GM12891 (cell line): ENCODE measurements at regions not wholly inside any gene's neighbourhood (a gene's known extent, or its start where the extent isn't known, plus 50 kb on each side); places are given as distances from the start of the nearest gene placed in this dataset.

Source experiments
- PAX5 ChIP-seq: IDR thresholded peaks from 2 replicates; pipeline ENCODE4 v1.6.1; 2011; ENCODE audit warnings: low read length, moderate library complexity, mild to moderate bottlenecking; ENCODE audit not compliant: insufficient read depth, severe bottlenecking
- POLR2AphosphoS5 ChIP-seq: IDR thresholded peaks from 2 replicates; pipeline ENCODE4 v1.6.1; 2011; ENCODE audit warnings: low read depth, low read length, control low read depth

DNA sequence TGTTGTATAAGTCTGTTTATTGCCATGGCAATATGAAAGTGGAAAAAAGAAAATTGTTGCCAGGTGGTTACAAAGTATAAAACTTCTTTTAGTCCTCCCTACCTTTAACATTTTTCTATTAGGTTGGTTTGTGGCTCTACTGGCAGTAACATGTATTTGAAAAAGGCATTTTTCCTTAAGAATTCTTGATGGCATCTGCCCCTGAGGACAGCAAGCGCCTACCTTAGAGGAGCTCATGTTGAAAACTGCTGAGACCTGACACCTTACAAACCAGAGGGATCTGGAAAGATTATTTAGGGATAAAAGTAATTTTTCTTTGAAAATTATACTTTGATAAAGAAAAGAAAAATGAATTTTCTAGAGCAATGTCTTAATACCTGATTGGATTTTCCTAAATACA is 208.1 kb downstream of the CAVIN4 start:
- TF ChIP-seq POLR2AphosphoS5 (no peak), PAX5 (no peak)
